NCI-H128 (cell line): ENCODE measurements at regions not wholly inside any gene's neighbourhood (a gene's known extent, or its start where the extent isn't known, plus 50 kb on each side); places are given as distances from the start of the nearest gene placed in this dataset.
A peak's percentile ranks its signal among the peaks of the same experiment; 100 is the strongest.
"Not testable (repeated sequence)": the region's sequence is repeated elsewhere in the genome, so short reads cannot be mapped to it uniquely, and the experiment has no call there.

Source experiments
- DNase-seq: peaks from one replicate; lab custom pipeline; 2025; ENCODE audit not compliant: unreplicated experiment; lab: John Stamatoyannopoulos, UW

GRCh38 chr1:192418552-192419285 is 101.9 kb downstream of the RGS21 start:
- no peak for DNase-seq

- DNase-seq = no peak
These were observed 113.9 kb downstream of the RGS21 start for GRCh38 chr1:192430644-192431043.

- DNase-seq = no peak
These were observed 118.9 kb downstream of the RGS21 start for GRCh38 chr1:192435704-192436103.

- no peak for DNase-seq
These were observed 119.8 kb downstream of the RGS21 start for GRCh38 chr1:192436441-192437078.

- no peak for DNase-seq
These were observed 121.9 kb downstream of the RGS21 start for GRCh38 chr1:192438737-192439136.

GRCh38 chr1:192439373-192440025 is 122.7 kb downstream of the RGS21 start:
- no peak for DNase-seq

- DNase-seq = no peak
These were observed 124.7 kb downstream of the RGS21 start for GRCh38 chr1:192441492-192441891.

- DNase-seq = no peak
These were observed 125.9 kb downstream of the RGS21 start for GRCh38 chr1:192442736-192443135.

GRCh38 chr1:192443616-192444015 is 126.8 kb downstream of the RGS21 start:
- no peak for DNase-seq

GRCh38 chr1:192445241-192445640 is 128.4 kb downstream of the RGS21 start:
- no peak for DNase-seq

GRCh38 chr1:192445839-192446489 is 129.2 kb downstream of the RGS21 start:
- peak; percentile 11 for DNase-seq

GRCh38 chr1:192448026-192448578 is 127.5 kb upstream of the RGS1 start:
- DNase-seq = no peak

- no peak for DNase-seq
These were observed 122.1 kb upstream of the RGS1 start for GRCh38 chr1:192453360-192453992.

- DNase-seq = no peak
These were observed 116.1 kb upstream of the RGS1 start for GRCh38 chr1:192459467-192459866.

- DNase-seq = no peak
These were observed 113.9 kb upstream of the RGS1 start for GRCh38 chr1:192461684-192462083.

- no peak for DNase-seq
These were observed 113.0 kb upstream of the RGS1 start for GRCh38 chr1:192462616-192463015.

GRCh38 chr1:192463661-192464060 is 111.9 kb upstream of the RGS1 start:
- no peak for DNase-seq

GRCh38 chr1:192465221-192465620 is 110.4 kb upstream of the RGS1 start:
- DNase-seq = not testable (repeated sequence)

- DNase-seq = no peak
These were observed 101.4 kb upstream of the RGS1 start for GRCh38 chr1:192474080-192474683.

GRCh38 chr1:192475329-192475728 is 100.2 kb upstream of the RGS1 start:
- DNase-seq = no peak
